ENCODE measurements at regions not wholly inside any gene's neighbourhood (a gene's known extent, or its start where the extent isn't known, plus 50 kb on each side); places are given as distances from the start of the nearest gene placed in this dataset.
"Not testable (repeated sequence)": the region's sequence is repeated elsewhere in the genome, so short reads cannot be mapped to it uniquely, and the experiment has no call there.

DNA sequence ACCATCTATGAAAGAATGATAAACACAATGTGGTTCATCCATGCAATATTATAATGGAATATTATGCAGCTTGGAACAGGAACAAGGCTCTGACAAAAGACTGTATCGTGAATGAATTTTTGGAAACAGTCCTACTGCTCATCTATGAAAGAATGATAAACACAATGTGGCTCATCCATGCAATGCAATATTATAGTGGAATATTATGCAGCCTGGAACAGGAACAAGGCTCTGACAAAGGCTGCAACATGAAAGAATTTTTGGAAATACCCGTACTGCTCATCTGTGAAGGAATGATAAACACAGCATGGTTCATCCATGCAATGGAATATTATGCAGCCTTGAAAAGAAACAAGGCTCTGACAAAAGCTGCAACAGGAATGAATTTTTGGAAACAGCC, 158.8 kb downstream of the CRLF2 start:
- DNase-seq = not testable (repeated sequence)

DNA sequence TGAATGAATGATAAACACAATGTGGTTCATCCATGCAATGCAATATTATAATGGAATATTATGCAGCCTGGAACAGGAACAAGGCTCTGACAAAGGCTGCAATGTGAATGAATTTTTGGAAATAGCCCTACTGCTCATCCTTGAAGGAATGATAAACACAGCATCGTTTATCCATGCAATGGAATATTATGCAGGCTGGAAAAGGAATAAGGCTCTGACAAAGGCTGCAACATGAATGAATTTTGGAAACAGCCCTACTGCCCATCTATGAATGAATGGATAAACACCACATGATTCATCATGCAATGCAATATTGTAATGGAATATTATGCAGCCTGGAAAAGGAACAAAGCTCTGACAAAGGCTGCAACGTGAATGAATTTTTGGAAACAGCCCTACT, 159.4 kb downstream of the CRLF2 start:
- no peak for DNase-seq

DNA sequence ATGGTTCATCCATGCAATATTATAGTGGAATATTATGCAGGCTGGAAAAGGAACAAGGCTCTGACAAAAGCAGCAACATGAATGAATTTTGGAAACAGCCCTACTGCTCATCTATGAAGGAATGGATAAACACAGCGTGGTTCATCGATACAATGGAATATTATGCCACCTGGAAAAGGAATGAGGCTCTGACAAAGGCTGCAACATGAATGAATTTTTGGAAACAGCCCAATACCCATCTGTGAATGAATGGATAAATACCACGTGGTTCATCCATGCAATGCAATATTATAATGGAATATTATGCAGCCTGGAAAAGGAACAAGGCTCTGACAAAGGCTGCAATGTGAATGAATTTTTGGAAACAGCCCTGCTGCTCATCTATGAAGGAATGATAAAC, 160.4 kb downstream of the CRLF2 start:
- DNase-seq = no peak

DNA sequence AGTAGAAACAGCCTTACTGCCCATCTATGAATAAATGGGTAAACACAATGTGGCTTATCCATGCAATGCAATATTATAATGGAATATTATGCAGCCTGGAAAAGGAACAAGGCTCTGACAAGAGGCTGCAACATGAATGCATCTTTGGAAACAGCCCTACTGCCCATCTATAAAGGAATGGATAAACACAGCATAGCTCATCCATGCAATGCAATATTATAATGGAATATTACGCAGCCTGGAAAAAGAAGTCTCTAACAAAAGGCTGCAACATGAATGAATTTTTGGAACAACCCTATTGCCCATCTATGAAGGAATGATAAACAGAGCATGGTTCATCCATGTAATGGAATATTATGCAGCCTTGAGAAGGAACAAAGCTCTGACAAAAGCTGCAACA, 161.0 kb downstream of the CRLF2 start:
- DNase-seq = no peak

DNA sequence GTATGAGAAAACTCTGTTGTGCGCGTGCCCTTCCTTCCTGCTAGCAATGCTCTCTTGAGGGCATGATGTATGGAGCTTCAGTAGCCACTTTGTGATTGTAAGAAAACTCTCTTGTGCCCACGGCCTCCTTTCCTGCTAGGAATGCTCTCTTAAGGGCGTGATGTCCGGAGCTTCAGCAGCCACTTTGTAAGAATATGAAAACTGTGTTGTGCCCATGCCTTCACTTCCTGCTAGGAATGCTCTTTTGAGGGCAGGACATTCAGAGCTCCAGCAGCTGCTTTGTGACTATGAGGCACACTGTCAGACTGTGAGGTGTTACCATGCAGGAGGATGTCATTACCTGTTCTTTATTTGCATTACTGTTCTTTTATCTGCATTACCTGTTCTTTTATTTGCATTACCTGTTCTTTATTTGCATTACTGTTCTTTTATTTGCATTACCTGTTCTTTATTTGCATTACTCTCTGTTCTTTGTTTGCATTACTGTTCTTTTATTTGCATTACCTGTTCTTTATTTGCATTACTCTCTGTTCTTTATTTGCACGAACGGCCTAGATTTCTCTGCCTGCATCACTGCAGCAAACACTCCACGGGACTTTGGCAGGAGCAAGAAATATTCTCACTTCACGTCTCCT, 166.7 kb downstream of the CRLF2 start:
- no peak for DNase-seq

DNA sequence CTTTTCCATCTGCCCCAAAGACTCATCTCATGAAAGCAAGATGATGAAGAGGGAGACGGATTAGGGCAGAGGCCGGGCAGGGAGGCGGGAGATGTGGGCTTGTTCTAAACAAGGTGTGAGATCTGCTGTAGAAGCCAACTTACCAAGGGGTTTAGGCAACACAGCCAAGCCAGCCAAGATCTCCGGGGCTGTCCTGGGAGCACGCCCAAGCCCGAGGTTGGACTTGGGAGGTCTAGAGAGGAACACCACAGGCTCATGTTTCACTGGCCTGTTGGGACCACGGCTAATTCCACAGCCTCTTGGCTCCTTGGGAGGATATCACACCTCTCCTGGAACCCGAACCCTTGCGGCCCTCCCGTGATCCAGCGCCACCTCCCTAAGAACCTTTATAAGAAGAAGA, 171.4 kb downstream of the CRLF2 start:
- DNase-seq = no peak

DNA sequence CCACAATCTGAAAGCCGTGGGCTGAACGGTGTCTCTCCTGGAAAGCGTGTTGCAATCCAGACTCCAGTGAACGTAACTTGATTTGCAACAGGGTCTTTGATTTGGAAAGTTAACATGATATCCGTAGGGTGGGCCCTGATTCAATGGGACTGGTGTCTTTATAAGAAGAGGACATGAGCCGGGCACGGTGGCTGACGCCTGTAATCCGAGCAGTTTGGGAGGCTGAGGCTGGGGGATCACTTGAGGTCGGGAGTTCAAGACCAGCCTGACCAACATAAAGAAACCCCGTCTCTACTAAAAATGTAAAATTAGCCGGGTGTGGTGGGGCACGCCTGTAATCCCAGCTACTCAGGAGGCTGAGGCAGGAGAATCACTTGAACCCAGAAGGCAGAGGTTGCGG, 176.5 kb downstream of the CRLF2 start:
- DNase-seq = not testable (repeated sequence)

DNA sequence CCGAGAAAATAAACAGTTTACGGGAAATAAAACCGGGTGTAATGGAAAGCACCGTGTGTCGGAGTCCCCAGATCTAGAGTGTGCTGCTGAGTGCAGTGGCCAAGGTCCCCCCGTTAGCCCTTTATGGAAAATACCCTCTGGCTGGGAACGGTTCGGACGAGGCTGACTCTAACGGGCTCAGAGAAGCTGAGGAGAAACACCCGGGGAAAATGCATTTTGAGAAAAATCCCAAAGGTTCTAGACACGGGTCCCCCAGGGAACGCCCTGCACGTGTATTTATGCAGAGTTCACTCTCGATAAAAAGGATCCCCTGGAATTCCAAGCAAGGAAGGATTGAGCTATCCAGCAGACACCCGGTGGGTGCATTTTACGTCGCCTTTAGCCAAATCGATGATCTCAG, 177.2 kb downstream of the CRLF2 start:
- no peak for DNase-seq

DNA sequence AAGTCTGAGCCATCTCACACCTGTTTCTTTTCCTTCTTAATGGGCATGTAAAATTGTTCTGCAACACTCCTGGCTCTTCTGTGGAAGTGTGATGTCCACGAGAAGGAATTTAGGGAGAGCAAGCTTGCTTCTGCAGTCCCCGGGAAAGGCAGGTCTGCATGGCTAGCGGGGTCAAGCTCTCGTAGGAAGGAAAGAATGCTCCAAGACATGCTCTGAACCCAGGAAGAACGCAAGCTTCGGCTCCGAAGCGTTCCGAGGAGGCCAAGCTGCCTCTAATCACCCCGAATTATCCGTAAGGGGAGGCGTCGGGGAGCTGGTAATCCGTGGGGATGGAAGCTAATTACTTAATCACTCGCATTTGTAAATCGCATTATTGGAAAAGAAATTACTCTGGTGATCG, 177.7 kb downstream of the CRLF2 start:
- no peak for DNase-seq

DNA sequence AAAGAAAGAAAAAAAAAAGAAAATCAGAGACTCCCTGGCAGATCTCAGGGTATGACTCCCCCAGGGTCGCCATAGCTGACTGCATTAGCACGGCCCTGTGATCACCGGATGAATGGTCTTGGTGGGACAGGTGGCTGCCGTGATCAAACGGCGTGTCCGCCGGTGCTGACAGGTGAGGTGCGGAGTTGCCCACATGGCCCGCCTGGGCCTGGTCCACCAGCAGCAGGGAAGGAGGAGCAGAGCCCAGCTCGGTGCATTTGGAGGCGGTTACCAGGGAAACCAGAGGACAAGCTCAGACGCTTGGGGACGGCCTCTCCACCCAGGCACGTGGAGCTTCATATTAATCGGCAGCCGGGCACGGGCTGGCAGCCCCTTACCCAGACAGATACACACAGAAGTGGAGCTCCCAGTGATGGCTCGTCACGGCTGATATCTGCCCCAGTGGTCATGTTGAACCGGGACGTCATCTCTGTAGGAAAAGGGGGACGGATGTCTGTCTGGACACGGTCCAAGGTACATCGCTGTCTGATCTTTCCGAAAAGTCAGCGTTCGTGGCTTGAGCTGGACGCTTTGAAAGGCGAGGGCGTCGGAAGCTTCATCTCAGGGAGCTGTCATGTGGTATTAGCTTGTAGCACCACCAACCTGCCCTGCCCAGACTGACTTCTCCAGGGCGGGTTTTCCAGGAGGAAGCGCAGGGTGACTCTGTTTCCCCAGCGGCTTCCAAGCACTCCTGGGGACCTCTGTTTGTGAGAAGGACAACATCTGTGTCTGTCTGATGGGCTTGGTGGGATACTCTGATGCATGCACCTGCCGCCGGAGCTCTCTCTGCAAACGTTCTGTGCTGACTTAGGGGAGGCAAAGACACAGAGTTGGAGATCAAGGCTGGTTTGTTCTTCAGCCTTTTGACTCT, 180.7 kb downstream of the CRLF2 start:
- no peak for DNase-seq

DNA sequence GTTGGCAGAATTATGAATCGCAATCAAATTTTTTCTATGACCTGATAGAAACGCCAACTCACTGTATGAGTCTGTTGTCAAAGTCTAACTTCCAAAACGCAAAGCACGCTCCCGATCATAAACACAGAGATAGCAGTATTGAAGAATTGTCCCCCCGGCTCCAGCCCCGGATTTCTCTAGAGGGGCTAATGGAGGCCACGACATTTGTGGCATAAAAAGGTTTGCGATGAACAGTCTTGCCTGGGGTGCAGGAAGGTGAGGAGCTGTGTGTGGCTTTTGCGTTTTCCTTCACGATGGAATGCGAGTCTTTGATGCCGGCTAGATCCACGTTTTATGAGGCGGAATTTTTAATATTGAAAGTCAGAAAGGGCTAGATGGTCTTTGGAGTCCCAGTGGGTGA, 183.0 kb downstream of the CRLF2 start:
- no peak for DNase-seq

DNA sequence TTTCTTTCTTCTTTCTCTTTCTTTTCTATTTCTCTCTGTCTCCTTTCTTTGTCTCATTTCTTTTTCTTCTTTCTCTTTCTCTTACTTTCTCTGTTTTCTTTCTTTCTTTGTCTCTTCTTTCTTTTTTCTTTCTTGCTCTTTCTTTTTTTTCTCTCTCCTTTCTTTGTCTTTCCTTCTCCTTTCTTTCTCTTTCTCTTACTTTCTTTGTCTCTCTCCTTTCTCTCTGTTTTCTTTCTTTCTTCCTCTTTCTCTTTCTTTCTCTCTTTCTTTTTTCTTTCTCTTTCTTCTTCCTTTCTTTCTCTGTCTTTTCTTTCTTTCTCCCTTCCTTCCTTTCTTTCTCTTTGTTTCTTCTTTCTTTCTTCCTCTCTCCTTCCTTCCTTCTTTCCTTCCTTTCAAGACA, 184.8 kb downstream of the CRLF2 start:
- no peak for DNase-seq

DNA sequence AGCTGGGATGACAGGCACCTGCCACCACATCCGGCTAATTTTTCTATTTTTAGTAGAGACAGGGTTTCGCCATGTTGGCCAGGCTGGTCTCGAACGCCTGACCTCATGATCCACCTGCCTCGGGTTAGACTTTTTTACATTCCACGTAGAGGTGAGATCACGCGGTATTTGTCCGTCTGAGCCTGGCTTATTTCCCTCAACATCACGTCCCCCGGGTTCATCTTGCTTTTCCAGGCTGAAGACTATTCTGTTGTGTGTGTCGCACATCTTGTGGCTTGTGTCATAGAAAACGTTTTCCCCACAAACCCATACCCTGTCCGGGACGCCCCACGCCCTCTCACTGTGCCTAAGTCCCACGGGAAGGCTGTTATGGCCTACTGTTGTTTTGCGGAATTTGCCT, 185.3 kb downstream of the CRLF2 start:
- peak; percentile 4 for DNase-seq

DNA sequence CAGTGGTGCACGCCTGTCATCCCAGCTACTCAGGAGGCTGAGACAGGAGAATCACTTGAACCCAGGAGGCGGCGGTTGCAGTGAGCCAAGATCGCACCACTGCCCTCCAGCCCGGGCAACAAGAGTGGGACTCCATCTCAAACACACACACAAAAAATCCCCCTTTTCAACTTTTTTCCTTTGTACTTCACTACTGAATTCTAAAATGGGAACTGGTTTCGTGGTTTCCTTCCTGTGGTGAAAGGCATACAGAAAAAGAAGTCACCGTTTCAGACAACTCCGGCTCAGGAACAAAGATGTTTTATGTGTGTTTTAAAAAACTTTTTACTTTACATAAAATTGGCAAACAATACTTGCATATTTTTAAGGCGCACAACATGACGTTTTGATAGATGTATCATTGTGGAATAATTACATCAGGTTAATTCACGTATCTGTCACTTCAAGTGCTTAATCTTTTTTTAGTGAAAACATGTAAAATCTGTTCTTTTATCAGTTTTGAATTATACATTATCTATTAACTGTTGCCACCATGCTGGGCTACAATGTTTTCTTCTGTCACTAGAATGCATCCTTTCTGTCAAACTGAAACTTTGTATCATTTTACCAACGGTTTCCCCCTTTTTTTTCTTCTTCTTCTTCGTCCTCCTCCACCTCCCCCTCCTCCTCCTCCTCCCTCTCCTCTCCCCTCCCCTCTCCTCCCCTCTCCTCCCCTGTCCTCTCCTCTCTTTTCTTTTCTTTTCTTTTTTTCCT, 186.0 kb downstream of the CRLF2 start:
- DNase-seq = peak; percentile 14

DNA sequence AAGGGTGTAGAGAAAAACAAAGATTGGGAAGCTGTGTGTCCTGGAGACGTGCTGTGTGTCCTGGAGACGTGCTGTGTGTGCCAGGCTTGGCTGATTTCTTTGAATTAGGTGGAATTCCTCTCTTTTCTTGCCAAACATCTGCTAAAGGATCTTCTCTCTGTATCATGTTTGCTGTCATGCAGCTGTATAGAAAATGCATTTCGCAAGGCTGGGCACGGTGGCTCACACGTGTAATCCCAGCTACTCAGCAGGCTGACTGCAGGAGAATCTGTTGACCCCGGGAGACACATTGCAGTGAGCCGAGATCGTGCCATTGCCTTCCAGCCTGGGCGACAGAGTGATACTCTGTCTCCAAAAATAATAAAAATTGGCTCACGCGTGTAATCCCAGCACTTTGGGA, 187.0 kb downstream of the CRLF2 start:
- DNase-seq = no peak

DNA sequence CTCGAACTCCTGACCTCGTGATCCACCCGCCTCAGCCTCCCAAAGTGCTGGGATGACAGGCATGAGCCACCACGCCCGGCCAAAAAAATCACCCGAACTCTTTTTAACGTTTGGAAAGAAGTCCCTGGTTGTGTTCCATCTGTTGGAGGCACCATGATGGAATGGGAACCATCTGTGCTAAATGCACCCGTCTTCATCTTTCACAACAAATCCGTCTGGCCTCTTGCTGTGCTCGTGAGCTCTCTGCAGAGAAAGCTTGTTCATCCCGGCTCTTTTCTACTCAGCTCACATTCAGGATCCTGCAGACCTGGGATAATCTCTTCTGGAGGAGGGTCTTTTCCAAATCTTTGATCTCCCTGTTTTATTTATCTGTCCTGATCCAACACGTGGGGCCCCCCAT, 188.8 kb downstream of the CRLF2 start:
- no peak for DNase-seq

DNA sequence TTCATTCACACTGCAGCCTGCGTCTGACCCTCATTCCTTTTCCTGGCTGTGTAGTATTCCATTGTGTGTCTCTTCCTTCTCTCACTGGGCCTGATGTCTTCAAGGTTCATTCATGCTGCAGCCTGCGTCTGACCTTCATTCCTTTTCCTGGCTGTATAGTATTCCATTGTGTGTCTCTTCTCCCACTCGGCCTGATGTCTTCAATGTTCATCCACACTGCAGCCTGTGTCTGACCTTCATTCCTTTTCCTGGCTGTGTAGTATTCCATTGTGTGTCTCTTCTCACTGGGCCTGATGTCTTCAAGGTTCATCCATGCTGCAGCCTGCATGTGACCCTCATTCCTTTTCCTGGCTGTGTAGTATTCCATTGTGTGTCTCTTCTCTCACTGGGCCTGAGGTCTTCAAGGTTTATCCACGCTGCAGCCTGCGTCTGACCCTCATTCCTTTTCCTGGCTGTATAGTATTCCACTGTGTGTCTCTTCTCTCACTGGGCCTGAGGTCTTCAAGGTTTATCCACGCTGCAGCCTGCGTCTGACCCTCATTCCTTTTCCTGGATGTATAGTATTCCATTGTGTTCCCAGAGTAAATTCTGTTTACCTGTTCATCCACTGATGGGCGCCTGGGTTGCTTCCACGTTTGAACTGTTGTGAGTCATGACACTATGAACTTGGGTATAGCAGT, 191.0 kb downstream of the CRLF2 start:
- not testable (repeated sequence) for DNase-seq

DNA sequence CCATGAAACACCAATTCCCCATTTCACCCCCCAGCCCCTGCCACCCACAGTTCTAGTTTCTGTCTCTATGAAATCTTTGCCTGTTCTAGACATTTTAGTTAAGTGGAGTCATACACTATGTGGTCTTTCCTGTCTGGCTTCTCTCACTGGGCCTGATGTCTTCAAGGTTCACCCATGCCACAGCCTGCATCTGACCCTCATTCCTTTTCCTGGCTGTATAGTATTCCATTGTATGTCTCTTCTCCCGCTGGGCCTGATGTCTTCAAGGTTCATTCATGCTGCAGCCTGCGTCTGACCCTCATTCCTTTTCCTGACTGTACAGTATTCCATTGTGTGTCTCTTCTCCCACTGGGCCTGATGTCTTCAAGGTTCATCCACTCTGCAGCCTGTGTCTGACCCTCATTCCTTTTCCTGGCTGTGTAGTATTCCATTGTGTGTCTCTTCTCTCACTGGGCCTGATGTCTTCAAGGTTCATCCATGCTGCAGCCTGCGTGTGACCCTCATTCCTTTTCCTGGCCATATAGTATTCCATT, 191.7 kb downstream of the CRLF2 start:
- no peak for DNase-seq

DNA sequence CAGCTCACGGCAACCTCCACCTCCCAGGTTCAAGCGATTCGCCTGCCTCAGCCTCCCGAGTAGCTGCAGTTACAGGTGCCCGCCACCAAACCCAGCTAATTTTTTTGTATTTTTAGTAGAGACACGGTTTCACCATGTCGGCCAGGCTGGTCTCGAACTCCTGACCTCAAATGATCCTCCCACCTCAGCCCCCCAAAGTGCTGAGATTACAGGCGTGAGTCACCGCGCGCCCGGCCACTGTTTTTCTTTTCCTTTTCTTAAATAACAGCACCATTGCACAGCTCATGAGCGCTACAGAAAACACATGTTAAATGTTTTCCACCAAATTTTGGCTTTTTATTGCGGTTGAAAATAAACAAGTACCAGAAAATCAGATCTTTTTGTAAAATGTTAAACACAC, 195.5 kb downstream of the CRLF2 start:
- DNase-seq = not testable (repeated sequence)

DNA sequence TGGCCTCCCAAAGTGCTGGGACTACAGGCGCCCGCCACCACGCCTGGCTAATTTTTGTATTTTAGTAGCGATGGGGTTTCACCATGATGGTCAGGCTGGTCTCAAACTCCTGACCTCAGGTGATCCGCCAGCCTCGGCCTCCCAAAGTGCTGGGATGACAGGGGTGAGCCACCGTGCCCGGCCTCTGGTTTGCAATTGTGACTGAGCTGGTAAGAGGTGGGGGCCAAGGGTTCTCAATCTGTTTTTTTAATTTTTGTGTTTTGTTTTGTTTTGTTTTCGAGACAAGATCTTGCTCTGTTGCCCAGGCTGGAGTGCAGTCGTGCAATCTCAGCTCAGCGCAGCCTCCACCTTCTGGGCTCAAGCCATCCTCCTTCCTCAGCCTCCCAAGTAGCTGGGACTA, 196.2 kb downstream of the CRLF2 start:
- not testable (repeated sequence) for DNase-seq

DNA sequence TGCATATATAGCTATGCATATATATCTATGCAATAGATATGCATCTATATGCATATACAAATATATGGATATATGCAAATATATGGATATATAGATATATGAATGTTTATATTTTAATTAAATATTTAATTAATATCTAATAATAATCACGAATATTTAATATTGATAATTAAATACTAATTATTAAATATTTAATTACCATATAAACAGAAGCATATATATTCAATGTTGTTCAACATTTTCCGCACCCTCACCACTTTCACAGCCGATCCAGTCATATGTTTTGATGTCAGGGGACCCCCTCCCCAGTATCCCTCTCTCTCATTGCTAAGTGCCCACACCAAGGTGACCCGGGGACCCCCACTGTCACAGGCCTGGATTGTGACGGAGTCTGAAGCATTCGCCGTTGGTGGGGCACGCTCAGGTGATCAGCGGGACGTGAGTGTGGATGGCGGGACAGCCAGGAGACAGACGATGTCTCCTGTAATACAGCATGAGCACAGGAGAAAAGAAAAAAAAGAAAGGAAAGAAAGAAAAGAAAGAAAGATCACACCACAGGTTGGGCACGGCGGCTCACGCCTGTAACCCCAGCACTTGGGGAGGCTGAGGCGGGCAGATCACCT, 199.7 kb downstream of the CRLF2 start:
- DNase-seq = no peak

DNA sequence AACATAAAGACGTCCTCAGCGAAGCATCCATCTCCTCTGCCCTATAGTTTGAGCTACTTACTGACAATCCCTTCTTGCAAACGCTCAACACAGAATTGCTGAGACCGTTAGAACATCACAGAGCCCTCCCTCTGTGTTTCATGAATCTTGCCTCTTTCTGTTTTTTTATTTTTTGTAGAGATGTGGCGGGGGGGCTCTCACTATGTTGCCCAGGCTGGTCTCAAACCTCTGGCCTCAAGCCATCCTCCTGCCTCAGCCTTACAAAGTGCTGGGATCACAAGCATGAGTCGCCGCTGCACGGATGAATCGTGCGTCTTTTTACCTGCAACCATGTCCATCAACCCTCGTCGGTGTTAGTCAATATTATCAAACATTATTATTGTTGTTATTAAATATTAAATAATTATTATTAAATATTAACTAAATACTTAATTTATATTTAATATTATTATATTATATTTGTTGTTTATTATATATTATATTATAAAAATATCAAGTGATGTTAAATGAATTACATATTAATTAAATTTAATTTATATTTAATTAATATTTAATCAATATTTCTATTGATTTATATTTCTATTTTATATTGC, 200.7 kb downstream of the CRLF2 start:
- DNase-seq = no peak
